Fibroblast of skin of scalp (primary cell): ENCODE measurements at regions not wholly inside any gene's neighbourhood (a gene's known extent, or its start where the extent isn't known, plus 50 kb on each side); places are given as distances from the start of the nearest gene placed in this dataset.
"Not testable (repeated sequence)": the region's sequence is repeated elsewhere in the genome, so short reads cannot be mapped to it uniquely, and the experiment has no call there.

Experiments
- DNase-seq: peaks from one replicate; pipeline ENCODE4 v3.0.0-alpha.2; 2013

GRCh38 chr16:52727849-52728248 lies 180.9 kb upstream of the TOX3 start:
- no peak for DNase-seq

DNA sequence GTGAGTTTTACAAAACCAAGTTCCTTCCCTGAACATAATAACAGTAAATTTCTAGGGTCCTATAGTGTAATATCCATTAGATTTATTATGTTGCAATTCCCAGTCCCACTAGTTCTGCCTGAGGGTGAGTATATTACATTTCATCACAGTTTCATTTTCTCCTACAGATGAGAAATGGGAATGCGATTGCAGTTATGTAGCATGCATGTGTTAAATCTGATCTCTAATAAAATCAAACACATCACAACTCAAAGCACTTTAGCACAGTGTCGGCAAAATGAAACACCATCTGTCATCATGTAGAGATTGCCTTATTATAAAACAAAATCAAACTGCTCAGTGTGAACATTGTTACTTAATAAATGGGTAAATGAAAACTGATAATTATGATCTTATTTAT lies 180.5 kb upstream of the TOX3 start:
- no peak for DNase-seq

DNA sequence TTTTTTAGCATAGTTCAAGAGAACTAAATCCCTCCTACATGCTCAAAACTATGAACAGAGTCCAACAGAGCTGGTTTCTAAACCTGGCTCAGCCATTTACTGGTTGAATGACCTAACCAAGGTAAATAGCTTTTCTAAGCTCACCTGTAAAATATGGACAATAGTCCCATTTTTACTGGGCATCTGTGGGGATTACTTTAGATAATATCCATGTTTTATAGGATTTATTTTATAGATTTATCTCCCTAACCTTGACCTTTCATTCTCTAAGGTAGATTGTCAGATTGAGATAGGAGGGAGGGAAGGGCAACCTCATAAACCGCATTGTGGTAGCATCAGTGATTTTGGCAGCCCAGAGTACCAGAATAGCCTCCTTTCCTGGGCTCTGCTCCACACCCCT lies 178.5 kb upstream of the TOX3 start:
- no peak for DNase-seq

GRCh38 chr16:52725043-52725442 lies 178.1 kb upstream of the TOX3 start:
- DNase-seq = no peak

- no peak for DNase-seq
Observed at GRCh38 chr16:52721331-52721730, 174.4 kb upstream of the TOX3 start.

- no peak for DNase-seq
Observed at GRCh38 chr16:52718046-52718445, 171.1 kb upstream of the TOX3 start.

DNA sequence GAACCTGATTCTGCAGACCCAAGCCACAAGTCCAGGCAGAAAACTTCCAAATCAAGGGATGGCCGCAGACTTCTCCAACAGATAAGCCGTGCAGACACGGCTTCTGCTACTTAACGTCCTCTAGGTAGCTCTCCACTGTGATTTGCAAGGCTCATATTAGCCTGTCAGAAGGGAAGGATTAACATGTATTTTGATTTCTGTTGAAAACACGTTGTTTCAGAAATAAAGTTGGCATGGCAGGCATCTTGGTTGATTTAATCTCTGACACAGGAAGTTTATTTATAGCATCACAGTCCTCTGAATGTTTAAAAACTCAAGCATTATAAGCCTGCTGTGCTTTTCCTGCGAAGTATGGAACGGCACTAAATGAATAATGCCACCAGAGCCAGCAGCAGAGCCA lies 166.8 kb upstream of the TOX3 start:
- DNase-seq = no peak

GRCh38 chr16:52709306-52709705 lies 162.4 kb upstream of the TOX3 start:
- no peak for DNase-seq

DNA sequence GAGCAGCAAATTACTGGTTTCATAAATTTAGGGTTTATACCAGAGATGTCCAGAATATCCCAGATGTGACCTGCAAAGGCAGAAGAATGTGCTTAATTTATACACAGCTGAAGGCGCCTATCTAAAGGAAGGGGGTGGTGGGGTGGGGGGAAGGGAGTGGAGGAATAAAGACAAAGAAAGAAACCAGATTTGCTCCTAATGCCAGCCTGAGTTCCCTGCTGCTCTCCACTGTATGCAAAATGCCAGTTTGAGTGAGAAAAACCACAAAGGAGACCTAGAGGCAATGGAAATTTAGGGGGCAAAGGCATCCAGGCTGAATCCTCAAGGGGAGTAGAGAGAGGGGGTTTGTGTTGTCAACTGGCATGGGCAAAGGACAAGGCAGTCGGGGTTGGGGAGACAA lies 161.5 kb upstream of the TOX3 start:
- DNase-seq = no peak

GRCh38 chr16:52707676-52708337 lies 160.9 kb upstream of the TOX3 start:
- no peak for DNase-seq

DNA sequence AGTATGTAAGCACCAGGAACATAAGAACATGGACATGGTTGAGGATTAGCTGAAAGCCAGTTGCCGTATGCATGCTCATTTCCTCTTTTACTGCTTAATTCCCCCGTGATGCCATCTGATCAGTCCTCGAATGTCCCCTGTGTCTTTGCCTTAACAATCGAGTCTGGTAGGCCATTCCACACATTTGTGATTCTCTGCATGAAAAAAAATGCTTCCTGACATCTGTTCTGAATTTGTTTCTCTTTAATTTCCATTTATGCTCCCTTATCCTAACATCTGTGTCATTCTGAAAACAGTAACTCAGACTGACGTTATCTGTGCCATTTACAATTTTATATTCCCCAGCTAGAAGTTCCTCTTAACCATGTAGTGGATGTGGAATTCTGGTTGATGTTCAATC lies 158.2 kb upstream of the TOX3 start:
- DNase-seq = no peak

GRCh38 chr16:52697971-52698370 lies 151.0 kb upstream of the TOX3 start:
- no peak for DNase-seq

GRCh38 chr16:52696126-52696525 lies 149.2 kb upstream of the TOX3 start:
- no peak for DNase-seq

GRCh38 chr16:52690468-52690867 lies 143.5 kb upstream of the TOX3 start:
- DNase-seq = no peak

- DNase-seq = no peak
Observed at GRCh38 chr16:52680993-52681392, 134.1 kb upstream of the TOX3 start.

DNA sequence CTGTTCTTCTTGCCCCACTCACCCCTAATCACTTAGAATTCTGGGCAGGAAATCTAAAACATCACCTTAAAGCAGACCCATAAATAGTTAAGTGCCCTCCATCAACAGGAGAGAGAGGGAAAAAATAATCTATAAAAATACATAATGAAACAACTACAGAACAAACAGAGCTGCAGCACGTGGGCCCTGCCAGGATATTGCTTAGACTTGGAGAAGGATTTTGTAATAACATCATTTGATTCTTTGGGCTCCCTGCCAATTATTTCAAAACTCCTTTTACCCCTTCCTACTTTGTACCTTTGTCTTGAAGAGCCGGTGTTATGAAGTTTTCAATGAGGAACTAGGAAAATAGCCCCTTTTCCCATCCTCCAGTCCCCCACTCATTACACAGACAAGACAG lies 130.6 kb upstream of the TOX3 start:
- no peak for DNase-seq

GRCh38 chr16:52676959-52677358 lies 130.0 kb upstream of the TOX3 start:
- no peak for DNase-seq

DNA sequence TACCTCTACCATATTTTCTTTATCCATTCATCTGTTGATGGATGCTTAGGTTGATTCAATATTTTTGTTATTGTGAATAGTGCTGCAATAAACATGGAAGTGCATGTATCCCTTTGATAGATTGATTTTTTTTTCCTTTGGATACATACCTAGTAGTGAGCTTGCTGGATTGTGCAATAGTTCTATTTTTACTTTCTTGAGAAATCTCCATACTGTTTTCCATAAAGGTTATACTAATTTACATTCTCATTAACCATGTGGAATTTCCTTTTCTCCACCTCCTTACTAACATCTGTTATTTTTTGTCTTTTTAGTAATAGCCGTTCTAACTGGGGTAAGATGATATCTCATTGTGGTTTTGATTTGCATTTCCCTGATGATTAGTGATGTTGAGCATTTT lies 124.6 kb upstream of the TOX3 start:
- no peak for DNase-seq

- DNase-seq = no peak
Observed at GRCh38 chr16:52657924-52658323, 111.0 kb upstream of the TOX3 start.

DNA sequence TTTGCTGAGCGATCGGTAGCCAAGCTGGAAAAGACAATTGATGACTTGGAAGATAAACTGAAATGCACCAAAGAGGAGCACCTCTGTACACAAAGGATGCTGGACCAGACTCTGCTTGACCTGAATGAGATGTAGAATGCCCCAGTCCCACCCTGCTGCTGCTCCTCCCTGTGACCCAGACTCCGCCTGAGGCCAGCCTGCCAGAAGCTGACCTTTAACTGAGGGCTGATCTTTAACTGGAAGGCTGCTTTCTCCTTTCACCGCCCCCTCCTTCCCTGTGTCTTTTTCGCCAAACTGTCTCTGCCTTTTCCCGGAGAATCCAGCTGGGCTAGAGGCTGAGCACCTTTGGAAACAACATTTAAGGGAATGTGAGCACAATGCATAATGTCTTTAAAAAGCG lies 109.0 kb upstream of the TOX3 start:
- not testable (repeated sequence) for DNase-seq

DNA sequence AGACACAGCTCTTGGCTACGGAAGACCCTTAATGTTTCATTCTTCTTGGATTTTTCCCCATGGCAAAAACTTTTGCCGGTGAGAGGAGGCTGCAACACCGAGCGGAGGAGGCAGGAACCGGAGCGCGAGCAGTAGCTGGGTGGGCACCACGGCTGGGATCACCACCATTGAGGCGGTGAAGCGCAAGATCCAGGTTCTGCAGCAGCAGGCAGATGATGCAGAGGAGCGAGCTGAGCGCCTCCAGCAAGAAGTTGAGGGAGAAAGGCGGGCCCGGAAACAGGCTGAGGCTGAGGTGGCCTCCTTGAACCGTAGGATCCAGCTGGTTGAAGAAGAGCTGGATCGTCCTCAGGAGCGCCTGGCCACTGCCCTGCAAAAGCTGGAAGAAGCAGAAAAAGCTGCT lies 108.2 kb upstream of the TOX3 start:
- not testable (repeated sequence) for DNase-seq

DNA sequence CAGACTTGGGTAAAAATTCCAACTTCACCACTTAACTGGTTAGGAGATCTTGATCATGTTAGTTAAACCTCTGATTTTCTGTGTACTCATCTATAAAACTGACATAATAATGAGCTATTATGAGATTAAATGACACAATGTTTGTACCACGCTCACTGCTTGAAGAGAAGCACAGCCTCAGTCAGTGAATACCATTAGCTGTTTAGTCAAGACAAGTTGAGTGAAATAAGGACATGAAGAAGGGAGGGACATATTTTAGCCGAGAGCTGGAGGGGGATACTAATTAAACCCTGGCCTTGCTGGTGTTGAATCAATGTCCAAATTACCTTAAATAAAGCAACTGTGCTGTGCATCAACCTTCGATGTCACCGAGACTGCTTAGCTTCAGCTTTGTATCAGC lies 105.1 kb upstream of the TOX3 start:
- no peak for DNase-seq

DNA sequence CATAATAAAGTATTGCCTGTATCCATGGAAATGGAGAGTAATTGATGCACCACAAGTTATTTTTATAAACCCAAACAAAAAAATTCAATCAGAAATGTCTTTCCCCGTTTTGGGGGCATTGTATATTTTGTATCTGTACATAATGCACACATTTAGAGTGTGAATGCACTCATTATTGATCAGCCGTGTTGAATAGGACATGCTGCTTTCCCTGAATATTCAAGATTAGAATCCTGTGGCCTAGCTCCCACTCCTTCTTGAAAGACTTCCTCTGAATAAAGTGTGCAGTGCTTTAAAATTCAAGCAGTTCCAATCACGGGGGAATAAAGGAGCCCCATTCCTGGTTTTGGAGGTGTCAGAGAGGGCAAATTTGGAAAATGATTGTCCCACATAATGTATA lies 103.8 kb upstream of the TOX3 start:
- DNase-seq = no peak

GRCh38 chr16:52650318-52650717 lies 103.4 kb upstream of the TOX3 start:
- no peak for DNase-seq

GRCh38 chr16:52649870-52650269 lies 102.9 kb upstream of the TOX3 start:
- no peak for DNase-seq
